Heart right ventricle (tissue), 16 donors: ENCODE measurements at regions not wholly inside any gene's neighbourhood (a gene's known extent, or its start where the extent isn't known, plus 50 kb on each side); places are given as distances from the start of the nearest gene placed in this dataset.

Experiments used
- ATAC-seq, 8 donors: fragments of 200-7000 bp; cut with Tn5 transposase; one replicate each; pipeline ENCODE4 v1.9.1; 2020; ENCODE audit warnings: mild to moderate bottlenecking in 8 of 8, moderate library complexity in 8 of 8, moderate number of reproducible peaks in 1 of 8
- DNase-seq, 2 donors: peaks; one replicate each; pipeline ENCODE4 v3.0.0-alpha.2; 2020
- H3K27ac ChIP-seq, 10 donors: fragments of 200-600 bp; sonication (generic) in 2 of 10; one replicate each; pipeline versions ENCODE4 v1.5.0 to v1.8.0; 2020 to 2022; ENCODE audit warnings: mild to moderate bottlenecking in 3 of 10
- H3K27me3 ChIP-seq, 7 donors: fragments of 200-600 bp; one replicate each; pipeline ENCODE4 v1.8.0; 2021 to 2022; ENCODE audit warnings: mild to moderate bottlenecking in 2 of 7
- H3K36me3 ChIP-seq, 9 donors: fragments of 200-600 bp; sonication (generic) in 1 of 9; one replicate each; pipeline versions ENCODE4 v1.5.0 to v1.8.0; 2020 to 2022; ENCODE audit warnings: mild to moderate bottlenecking in 2 of 9
- H3K4me1 ChIP-seq, 9 donors: fragments of 200-600 bp; sonication (generic) in 1 of 9; one replicate each; pipeline versions ENCODE4 v1.5.0 to v1.8.0; 2020 to 2022; ENCODE audit warnings: mild to moderate bottlenecking in 4 of 9
- H3K4me3 ChIP-seq, 10 donors: fragments of 200-600 bp; sonication (generic) in 2 of 10; one replicate each; pipeline versions ENCODE4 v1.5.0 to v1.8.0; 2020 to 2022; ENCODE audit warnings: mild to moderate bottlenecking in 7 of 10, moderate library complexity in 2 of 10
- H3K9me3 ChIP-seq, 11 donors: fragments of 200-600 bp in 10 of 11; sonication (generic) in 2 of 11; one replicate each; pipeline versions ENCODE4 v1.5.0 to v1.8.0; 2013 to 2022; ENCODE audit warnings: mild to moderate bottlenecking in 2 of 11, control low read depth in 1 of 11, moderate library complexity in 1 of 11
- WGBS, 2 donors: extraction: QIAGEN DNeasy Blood & Tissue Kit; methylation state at CpG; one replicate each; pipeline ENCODE4 v1.1.7; 2013; ENCODE audit warnings: inconsistent platforms in 1 of 2; 5-methylcytosine and 5-hydroxymethylcytosine counted together
- intact Hi-C, 10 donors: fragments of 100-400 bp; cut with DNase I; formaldehyde crosslinking; loops; one replicate each; pipeline versions ENCODE4 v1.11.1 to v1.14.2; 2022
- TF ChIP-seq, protein P1 (sequence below), 9 donors: fragments of 200-600 bp; sonication (generic) in 2 of 9; IDR thresholded peaks; one replicate each; pipeline versions ENCODE4 v1.5.0 to v1.8.0; 2021 to 2022; ENCODE audit warnings: antibody characterized with exemption in 9 of 9, mild to moderate bottlenecking in 5 of 9, moderate library complexity in 1 of 9
- donor health status: Arrhythmogenic right ventricular cardiomyopathy.
- donor health status: ischemic (EF 13 %, LVEDD 7.1; RV severe dilation, severe dysfunction).
- donor health status: healthy with polysubstance abuse.
- donor health status: DM: no; HTN: yes; CAD: no.
- donor health status: DM: no; HTN: no; CAD: no.
- donor health status: ischemic (EF 25% LVEDD 6.9; RV normal size, moderate dysfunction).
- donor health status: ischemic (EF 25% LVEDD 5.7; RV mildly dilated, moderate dysfunction).
- donor health status: healthy.
- donor health status: DM: yes; HTN: yes; CAD: no.
- donor health status: Ischemic cardiomyopathy.
- donor health status: ischemic (EF 35%, LVEDD 5.7; RV mildly dilated, moderate dysfunction).
- donor health status: nonischemic (EF 11% LVEDD 7.7; RV severe dilation, severe dysfunction).
- donor health status: DM: yes; HTN: yes; CAD: no.
- donor health status: PGD.
- donor health status: ischemic (EF 29% LVEDD 5.4; RV normal size, mild dysfunction).
- donor health status: nonischemic (EF 23%, LVEDD 6.1; RV moderate dilation, normal function).

DNA sequence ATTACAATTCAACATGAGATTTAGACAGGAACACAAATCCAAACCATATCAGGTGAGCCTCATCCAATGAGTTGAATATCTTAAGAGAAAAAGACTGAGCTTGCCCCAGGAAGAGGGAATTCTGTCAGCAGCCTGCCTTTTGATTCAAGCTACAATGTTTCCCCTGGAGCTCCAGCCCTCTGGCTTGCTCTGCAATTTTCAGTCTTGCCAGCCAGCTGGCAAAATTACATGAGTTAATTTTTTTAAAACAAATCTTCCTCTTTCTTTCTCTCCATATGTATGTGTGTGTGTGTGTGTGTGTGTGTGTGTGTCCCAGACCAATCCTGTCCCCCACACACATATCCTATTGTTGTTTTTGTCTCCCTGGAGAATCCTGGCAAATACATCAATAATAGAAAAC lies 313.2 kb downstream of the CDH10 start:
- no peak overlapping the region for H3K4me3 ChIP-seq
- H3K27ac ChIP-seq: no peak overlapping the region
- no peaks in the 10 kb centered on the region for H3K36me3 ChIP-seq
- H3K4me1 ChIP-seq: no peaks in the 10 kb centered on the region
- intact Hi-C loops: no loop called here
- no peaks in the 10 kb centered on the region for H3K27me3 ChIP-seq
- DNase-seq (no peak), ATAC-seq (no peak)
- TF ChIP-seq, protein P1, sequence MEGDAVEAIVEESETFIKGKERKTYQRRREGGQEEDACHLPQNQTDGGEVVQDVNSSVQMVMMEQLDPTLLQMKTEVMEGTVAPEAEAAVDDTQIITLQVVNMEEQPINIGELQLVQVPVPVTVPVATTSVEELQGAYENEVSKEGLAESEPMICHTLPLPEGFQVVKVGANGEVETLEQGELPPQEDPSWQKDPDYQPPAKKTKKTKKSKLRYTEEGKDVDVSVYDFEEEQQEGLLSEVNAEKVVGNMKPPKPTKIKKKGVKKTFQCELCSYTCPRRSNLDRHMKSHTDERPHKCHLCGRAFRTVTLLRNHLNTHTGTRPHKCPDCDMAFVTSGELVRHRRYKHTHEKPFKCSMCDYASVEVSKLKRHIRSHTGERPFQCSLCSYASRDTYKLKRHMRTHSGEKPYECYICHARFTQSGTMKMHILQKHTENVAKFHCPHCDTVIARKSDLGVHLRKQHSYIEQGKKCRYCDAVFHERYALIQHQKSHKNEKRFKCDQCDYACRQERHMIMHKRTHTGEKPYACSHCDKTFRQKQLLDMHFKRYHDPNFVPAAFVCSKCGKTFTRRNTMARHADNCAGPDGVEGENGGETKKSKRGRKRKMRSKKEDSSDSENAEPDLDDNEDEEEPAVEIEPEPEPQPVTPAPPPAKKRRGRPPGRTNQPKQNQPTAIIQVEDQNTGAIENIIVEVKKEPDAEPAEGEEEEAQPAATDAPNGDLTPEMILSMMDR (IDR thresholded peaks at IDR 0.05): no peak
- peaks cover 0 to 6% (median 0%) of the 10 kb centered on the region in 11 donors for H3K9me3 ChIP-seq

DNA sequence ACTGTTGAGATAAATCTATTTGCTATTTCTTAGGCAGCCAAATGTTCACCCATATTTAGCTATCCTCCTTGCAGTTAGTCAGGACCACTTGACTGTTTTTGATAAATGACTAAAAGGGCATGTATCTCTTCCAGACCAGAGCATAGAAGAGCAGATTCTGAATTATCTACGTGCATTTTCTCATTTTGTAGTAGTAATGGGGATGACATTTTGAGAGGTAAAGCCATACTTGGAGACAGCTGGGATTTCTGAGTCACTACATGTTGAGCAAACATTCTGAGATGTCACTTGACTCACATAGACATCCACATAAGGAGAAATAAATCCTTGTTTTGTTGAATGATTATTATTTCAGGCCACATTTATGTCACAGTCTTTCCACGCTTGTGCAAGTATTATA lies 297.6 kb downstream of the CDH10 start:
- DNase-seq: no peak
- WGBS, 2 donors: 61 to 62% methylated on average over 2 of the region's 2 CpGs
- TF ChIP-seq, protein P1 (IDR thresholded peaks at IDR 0.05): no peak
- Histone ChIP-seq H3K27ac (no peak overlapping the region), H3K36me3 (no peaks in the 10 kb centered on the region), H3K4me3 (no peak overlapping the region), H3K4me1 (no peaks in the 10 kb centered on the region), H3K27me3 (no peaks in the 10 kb centered on the region), H3K9me3 (no peaks in the 10 kb centered on the region)
- intact Hi-C loops: no loop called here
- ATAC-seq: no peak

DNA sequence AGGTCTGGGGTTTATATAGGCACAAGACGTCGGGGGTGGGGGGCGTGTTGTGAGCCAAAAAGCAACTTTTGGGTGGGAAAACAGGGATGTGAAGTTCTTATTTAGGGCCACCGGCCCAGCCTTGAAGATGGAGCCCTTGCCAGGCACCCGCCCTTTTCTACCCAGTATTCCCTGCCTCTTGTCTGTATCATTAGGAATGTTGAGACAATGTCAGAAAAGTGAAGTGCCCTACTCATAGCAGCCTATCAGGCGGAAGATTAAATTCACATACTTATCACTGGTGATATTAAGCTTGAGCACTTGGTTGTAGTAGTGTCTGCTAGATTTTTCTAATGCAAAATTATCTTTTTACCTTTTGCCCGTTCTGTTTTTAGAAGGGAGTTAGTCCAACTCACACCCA lies 293.5 kb downstream of the CDH10 start:
- Histone ChIP-seq H3K36me3 (no peaks in the 10 kb centered on the region), H3K4me3 (no peak overlapping the region), H3K27ac (no peak overlapping the region), H3K27me3 (no peaks in the 10 kb centered on the region), H3K9me3 (no peaks in the 10 kb centered on the region), H3K4me1 (no peaks in the 10 kb centered on the region)
- WGBS, 2 donors: 45 to 51% methylated on average over 7 of the region's 7 CpGs
- intact Hi-C loops: no loop called here
- ATAC-seq (no peak), DNase-seq (no peak)
- TF ChIP-seq, protein P1 (IDR thresholded peaks at IDR 0.05): no peak

DNA sequence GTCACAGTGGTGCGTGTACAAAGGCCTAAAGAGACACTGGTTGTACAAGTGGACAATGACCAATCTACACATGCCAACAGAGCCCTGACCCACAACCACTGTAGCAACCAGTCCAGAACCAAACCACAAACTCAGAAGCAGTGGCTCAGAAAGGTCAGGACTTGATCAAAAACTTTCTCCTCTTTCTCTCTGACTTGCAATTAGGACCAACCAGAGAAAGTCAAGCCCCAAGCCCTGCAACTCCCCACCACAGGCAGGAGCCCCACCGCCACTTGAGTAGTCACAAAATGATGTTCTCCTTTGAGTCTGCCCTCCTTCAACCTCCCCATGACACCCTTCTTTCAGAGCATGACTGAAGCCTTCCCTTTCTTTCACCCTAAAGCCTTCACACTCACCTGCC lies 291.8 kb downstream of the CDH10 start:
- no peak for ATAC-seq
- Histone ChIP-seq H3K4me3 (no peak overlapping the region), H3K36me3 (no peaks in the 10 kb centered on the region), H3K27ac (no peak overlapping the region), H3K4me1 (no peaks in the 10 kb centered on the region), H3K9me3 (no peaks in the 10 kb centered on the region), H3K27me3 (no peaks in the 10 kb centered on the region)
- TF ChIP-seq, protein P1 (IDR thresholded peaks at IDR 0.05): no peak
- WGBS, 2 donors: 85 to 92% methylated on average over 2 of the region's 2 CpGs
- DNase-seq: no peak
- intact Hi-C loops: no loop called here

DNA sequence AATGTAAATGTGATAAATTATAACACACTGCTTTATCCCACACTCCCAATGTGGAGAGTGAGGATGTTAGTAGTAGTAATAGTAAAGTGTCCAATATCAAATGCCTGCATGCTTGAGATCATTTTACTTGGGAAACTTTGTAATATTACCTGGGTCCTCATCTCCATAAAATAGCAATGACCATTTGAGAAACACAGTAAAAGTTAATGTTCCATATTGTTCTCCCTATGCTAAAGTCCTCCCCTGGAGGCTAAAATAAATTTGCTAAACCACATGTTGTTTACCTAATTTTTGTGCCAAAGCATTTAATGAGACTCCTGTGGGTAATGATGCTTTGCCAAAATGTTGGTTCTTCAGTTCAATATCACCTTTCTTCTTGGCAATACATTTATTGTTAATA lies 291.2 kb downstream of the CDH10 start:
- intact Hi-C loops: no loop called here
- ATAC-seq: no peak
- Histone ChIP-seq H3K36me3 (no peaks in the 10 kb centered on the region), H3K4me3 (no peak overlapping the region), H3K27me3 (no peaks in the 10 kb centered on the region), H3K4me1 (no peaks in the 10 kb centered on the region), H3K9me3 (no peaks in the 10 kb centered on the region), H3K27ac (no peak overlapping the region)
- TF ChIP-seq, protein P1 (IDR thresholded peaks at IDR 0.05): no peak
- no peak for DNase-seq
